ENCODE measurements at regions not wholly inside any gene's neighbourhood (a gene's known extent, or its start where the extent isn't known, plus 50 kb on each side); places are given as distances from the start of the nearest gene placed in this dataset.
"Not testable (repeated sequence)": the region's sequence is repeated elsewhere in the genome, so short reads cannot be mapped to it uniquely, and the experiment has no call there.

GRCh38 chr20:51169813-51170212 is 146.9 kb upstream of the KCNG1 start:
- no peaks in the 10 kb centered on the region for H3K36me3 ChIP-seq (ENCODE audit: control insufficient read depth, insufficient read depth, low read length)
- H3K27ac ChIP-seq (ENCODE audit: insufficient read depth, low read depth, low read length, poor library complexity, severe bottlenecking), result no peak overlapping the region
- H3K4me1 ChIP-seq (ENCODE audit: control insufficient read depth, insufficient read depth, low read length), result no peaks in the 10 kb centered on the region
- no peaks in the 10 kb centered on the region for H3K9me3 ChIP-seq (ENCODE audit: control insufficient read depth, low read length)
- H3K4me3 ChIP-seq (ENCODE audit: insufficient read depth, low read depth, low read length), result no peak overlapping the region
- H3K27me3 ChIP-seq (ENCODE audit: control insufficient read depth, insufficient read depth, low read length, poor library complexity, severe bottlenecking), result no peaks in the 10 kb centered on the region
- WGBS, 2 experiments, result 85 to 86% methylated on average over 2 of the region's 3 CpGs

- H3K36me3 ChIP-seq (ENCODE audit: control insufficient read depth, insufficient read depth, low read length); H3K4me1 ChIP-seq (ENCODE audit: control insufficient read depth, insufficient read depth, low read length); H3K27ac ChIP-seq (ENCODE audit: insufficient read depth, low read depth, low read length, poor library complexity, severe bottlenecking); H3K27me3 ChIP-seq (ENCODE audit: control insufficient read depth, insufficient read depth, low read length, poor library complexity, severe bottlenecking); H3K9me3 ChIP-seq (ENCODE audit: control insufficient read depth, low read length); H3K4me3 ChIP-seq (ENCODE audit: insufficient read depth, low read depth, low read length): not testable (repeated sequence)
- WGBS, 2 experiments, result 92 to 96% methylated on average over 4 of the region's 4 CpGs
Measured at GRCh38 chr20:51167911-51168310, 145.0 kb upstream of the KCNG1 start.

- no peak overlapping the region for H3K4me3 ChIP-seq (ENCODE audit: insufficient read depth, low read depth, low read length)
- no peaks in the 10 kb centered on the region for H3K9me3 ChIP-seq (ENCODE audit: control insufficient read depth, low read length)
- no peaks in the 10 kb centered on the region for H3K36me3 ChIP-seq (ENCODE audit: control insufficient read depth, insufficient read depth, low read length)
- H3K27ac ChIP-seq (ENCODE audit: insufficient read depth, low read depth, low read length, poor library complexity, severe bottlenecking), result no peak overlapping the region
- H3K27me3 ChIP-seq (ENCODE audit: control insufficient read depth, insufficient read depth, low read length, poor library complexity, severe bottlenecking), result no peaks in the 10 kb centered on the region
- no peaks in the 10 kb centered on the region for H3K4me1 ChIP-seq (ENCODE audit: control insufficient read depth, insufficient read depth, low read length)
- 92 to 96% methylated on average over 3 of the region's 3 CpGs for WGBS, 2 experiments
Measured at GRCh38 chr20:51166489-51166888, 143.6 kb upstream of the KCNG1 start.

- 92 to 97% methylated on average over 9 of the region's 9 CpGs for WGBS, 2 experiments
- H3K4me3 ChIP-seq (ENCODE audit: insufficient read depth, low read depth, low read length), result no peak overlapping the region
- no peaks in the 10 kb centered on the region for H3K27me3 ChIP-seq (ENCODE audit: control insufficient read depth, insufficient read depth, low read length, poor library complexity, severe bottlenecking)
Measured at GRCh38 chr20:51165131-51165530, 142.2 kb upstream of the KCNG1 start.

GRCh38 chr20:51164731-51165130 is 141.8 kb upstream of the KCNG1 start:
- Histone ChIP-seq H3K4me3 (ENCODE audit: insufficient read depth, low read depth, low read length) (no peak overlapping the region), H3K27ac (ENCODE audit: insufficient read depth, low read depth, low read length, poor library complexity, severe bottlenecking) (no peak overlapping the region), H3K36me3 (ENCODE audit: control insufficient read depth, insufficient read depth, low read length) (no peaks in the 10 kb centered on the region), H3K27me3 (ENCODE audit: control insufficient read depth, insufficient read depth, low read length, poor library complexity, severe bottlenecking) (no peaks in the 10 kb centered on the region), H3K4me1 (ENCODE audit: control insufficient read depth, insufficient read depth, low read length) (no peaks in the 10 kb centered on the region), H3K9me3 (ENCODE audit: control insufficient read depth, low read length) (no peaks in the 10 kb centered on the region)
- 94% methylated on average over 1 of the region's 2 CpGs for WGBS, 2 experiments

More at GRCh38 chr20:51165131-51165530, 142.2 kb upstream of the KCNG1 start:
- Histone ChIP-seq H3K4me1 (ENCODE audit: control insufficient read depth, insufficient read depth, low read length) (no peaks in the 10 kb centered on the region), H3K27ac (ENCODE audit: insufficient read depth, low read depth, low read length, poor library complexity, severe bottlenecking) (no peak overlapping the region), H3K9me3 (ENCODE audit: control insufficient read depth, low read length) (no peaks in the 10 kb centered on the region), H3K36me3 (ENCODE audit: control insufficient read depth, insufficient read depth, low read length) (no peaks in the 10 kb centered on the region)

GRCh38 chr20:51163996-51164600 is 141.2 kb upstream of the KCNG1 start:
- WGBS, 2 experiments, result 84 to 87% methylated on average over 13 of the region's 13 CpGs
- Histone ChIP-seq H3K27me3 (ENCODE audit: control insufficient read depth, insufficient read depth, low read length, poor library complexity, severe bottlenecking) (no peaks in the 10 kb centered on the region), H3K9me3 (ENCODE audit: control insufficient read depth, low read length) (no peaks in the 10 kb centered on the region), H3K36me3 (ENCODE audit: control insufficient read depth, insufficient read depth, low read length) (no peaks in the 10 kb centered on the region), H3K4me1 (ENCODE audit: control insufficient read depth, insufficient read depth, low read length) (no peaks in the 10 kb centered on the region), H3K27ac (ENCODE audit: insufficient read depth, low read depth, low read length, poor library complexity, severe bottlenecking) (no peak overlapping the region), H3K4me3 (ENCODE audit: insufficient read depth, low read depth, low read length) (no peak overlapping the region)

GRCh38 chr20:51162015-51162414 is 139.1 kb upstream of the KCNG1 start:
- Histone ChIP-seq H3K4me3 (ENCODE audit: insufficient read depth, low read depth, low read length) (no peak overlapping the region), H3K27ac (ENCODE audit: insufficient read depth, low read depth, low read length, poor library complexity, severe bottlenecking) (no peak overlapping the region), H3K27me3 (ENCODE audit: control insufficient read depth, insufficient read depth, low read length, poor library complexity, severe bottlenecking) (no peaks in the 10 kb centered on the region), H3K4me1 (ENCODE audit: control insufficient read depth, insufficient read depth, low read length) (peaks cover 3% of the 10 kb centered on the region), H3K9me3 (ENCODE audit: control insufficient read depth, low read length) (no peaks in the 10 kb centered on the region), H3K36me3 (ENCODE audit: control insufficient read depth, insufficient read depth, low read length) (no peaks in the 10 kb centered on the region)
- WGBS, 2 experiments, result 93% methylated on average over 6 of the region's 6 CpGs

GRCh38 chr20:51160821-51161220 is 137.9 kb upstream of the KCNG1 start:
- Histone ChIP-seq H3K9me3 (ENCODE audit: control insufficient read depth, low read length) (no peaks in the 10 kb centered on the region), H3K4me3 (ENCODE audit: insufficient read depth, low read depth, low read length) (no peak overlapping the region), H3K4me1 (ENCODE audit: control insufficient read depth, insufficient read depth, low read length) (peaks cover 11% of the 10 kb centered on the region), H3K36me3 (ENCODE audit: control insufficient read depth, insufficient read depth, low read length) (no peaks in the 10 kb centered on the region), H3K27ac (ENCODE audit: insufficient read depth, low read depth, low read length, poor library complexity, severe bottlenecking) (no peak overlapping the region), H3K27me3 (ENCODE audit: control insufficient read depth, insufficient read depth, low read length, poor library complexity, severe bottlenecking) (no peaks in the 10 kb centered on the region)
- 79 to 80% methylated on average over 6 of the region's 6 CpGs for WGBS, 2 experiments

GRCh38 chr20:51159981-51160380 is 137.1 kb upstream of the KCNG1 start:
- Histone ChIP-seq H3K9me3 (ENCODE audit: control insufficient read depth, low read length) (no peaks in the 10 kb centered on the region), H3K27me3 (ENCODE audit: control insufficient read depth, insufficient read depth, low read length, poor library complexity, severe bottlenecking) (no peaks in the 10 kb centered on the region), H3K4me1 (ENCODE audit: control insufficient read depth, insufficient read depth, low read length) (peaks cover 11% of the 10 kb centered on the region), H3K4me3 (ENCODE audit: insufficient read depth, low read depth, low read length) (no peak overlapping the region), H3K36me3 (ENCODE audit: control insufficient read depth, insufficient read depth, low read length) (no peaks in the 10 kb centered on the region), H3K27ac (ENCODE audit: insufficient read depth, low read depth, low read length, poor library complexity, severe bottlenecking) (no peak overlapping the region)
- WGBS, 2 experiments, result 96 to 98% methylated on average over 2 of the region's 2 CpGs

GRCh38 chr20:51159303-51159702 is 136.4 kb upstream of the KCNG1 start:
- no peaks in the 10 kb centered on the region for H3K9me3 ChIP-seq (ENCODE audit: control insufficient read depth, low read length)
- no peaks in the 10 kb centered on the region for H3K27me3 ChIP-seq (ENCODE audit: control insufficient read depth, insufficient read depth, low read length, poor library complexity, severe bottlenecking)
- H3K27ac ChIP-seq (ENCODE audit: insufficient read depth, low read depth, low read length, poor library complexity, severe bottlenecking), result no peak overlapping the region
- H3K36me3 ChIP-seq (ENCODE audit: control insufficient read depth, insufficient read depth, low read length), result no peaks in the 10 kb centered on the region
- H3K4me3 ChIP-seq (ENCODE audit: insufficient read depth, low read depth, low read length), result no peak overlapping the region
- H3K4me1 ChIP-seq (ENCODE audit: control insufficient read depth, insufficient read depth, low read length), result peaks cover 11% of the 10 kb centered on the region
- 94 to 95% methylated on average over 8 of the region's 8 CpGs for WGBS, 2 experiments

GRCh38 chr20:51158226-51158625 is 135.3 kb upstream of the KCNG1 start:
- no peak overlapping the region for H3K4me3 ChIP-seq (ENCODE audit: insufficient read depth, low read depth, low read length)
- WGBS, 2 experiments, result 93 to 96% methylated on average over 7 of the region's 7 CpGs
- no peak overlapping the region for H3K27ac ChIP-seq (ENCODE audit: insufficient read depth, low read depth, low read length, poor library complexity, severe bottlenecking)
- H3K4me1 ChIP-seq (ENCODE audit: control insufficient read depth, insufficient read depth, low read length), result peaks cover 11% of the 10 kb centered on the region
- no peaks in the 10 kb centered on the region for H3K36me3 ChIP-seq (ENCODE audit: control insufficient read depth, insufficient read depth, low read length)
- no peaks in the 10 kb centered on the region for H3K27me3 ChIP-seq (ENCODE audit: control insufficient read depth, insufficient read depth, low read length, poor library complexity, severe bottlenecking)
- H3K9me3 ChIP-seq (ENCODE audit: control insufficient read depth, low read length), result no peaks in the 10 kb centered on the region
